Loucy (cell line): ENCODE measurements at regions not wholly inside any gene's neighbourhood (a gene's known extent, or its start where the extent isn't known, plus 50 kb on each side); places are given as distances from the start of the nearest gene placed in this dataset.

Source experiments
- CTCF ChIP-seq: fragments of 200-600 bp; sonication (generic); conservative IDR thresholded peaks from 2 replicates; pipeline ENCODE4 v1.5.1; 2014; ENCODE audit warnings: mild to moderate bottlenecking, antibody characterized with exemption, low read length
- EZH2phosphoT487 ChIP-seq: fragments of 200-600 bp; IDR thresholded peaks from 2 replicates; pipeline ENCODE4 v1.6.1; 2018; ENCODE audit warnings: antibody characterized with exemption, mild to moderate bottlenecking, moderate library complexity, borderline replicate concordance

GRCh38 chr1:213887842-213888241 is 99.9 kb upstream of the PROX1 start:
- TF ChIP-seq CTCF (no peak), EZH2phosphoT487 (no peak)
